CD14-positive monocyte (primary cell): ENCODE measurements at regions not wholly inside any gene's neighbourhood (a gene's known extent, or its start where the extent isn't known, plus 50 kb on each side); places are given as distances from the start of the nearest gene placed in this dataset.
A peak's percentile ranks its signal among the peaks of the same experiment; 100 is the strongest.

ENCODE experiments used
- DNase-seq, 3 donors: peaks; one replicate each; pipeline ENCODE4 v3.0.0-alpha.2; 2011 to 2022
- H2AFZ ChIP-seq: 2 replicates; pipeline ENCODE4 v1.6.0; 2012; ENCODE audit warnings: mild to moderate bottlenecking, low read depth, low read length, inconsistent platforms; ENCODE audit not compliant: insufficient read depth, poor library complexity, severe bottlenecking
- H3K27ac ChIP-seq, 2 donors: 1 replicate in 1 of 2; 2 replicates in 1 of 2; pipeline ENCODE4 v1.5.1; 2012 to 2013; ENCODE audit warnings: low read length in 2 of 2, control low read depth in 1 of 2, inconsistent platforms in 1 of 2, low read depth in 1 of 2, mild to moderate bottlenecking in 1 of 2
- H3K27me3 ChIP-seq, 2 donors: one replicate each; pipeline versions ENCODE4 v1.6.0 to v1.6.1; 2011 to 2013; ENCODE audit warnings: low read length in 2 of 2; ENCODE audit not compliant: control insufficient read depth in 2 of 2, insufficient read depth in 2 of 2
- H3K36me3 ChIP-seq, 2 donors: replicated peaks in 1 of 2; 1 replicate in 1 of 2; 2 replicates in 1 of 2; pipeline versions ENCODE4 v1.5.1 to v1.6.1; 2012 to 2013; ENCODE audit warnings: low read length in 2 of 2, control low read depth in 1 of 2, inconsistent platforms in 1 of 2, mild to moderate bottlenecking in 1 of 2; ENCODE audit not compliant: insufficient read depth in 2 of 2, control insufficient read depth in 1 of 2
- H3K4me1 ChIP-seq, 2 donors: 1 replicate in 1 of 2; 2 replicates in 1 of 2; pipeline versions ENCODE4 v1.5.1 to v1.6.1; 2012 to 2013; ENCODE audit warnings: low read length in 2 of 2, control low read depth in 1 of 2, inconsistent platforms in 1 of 2, mild to moderate bottlenecking in 1 of 2, moderate library complexity in 1 of 2; ENCODE audit not compliant: insufficient read depth in 2 of 2, control insufficient read depth in 1 of 2
- H3K4me2 ChIP-seq: replicated peaks from 2 replicates; pipeline ENCODE3; 2012; ENCODE audit warnings: low read length, moderate library complexity, mild to moderate bottlenecking; ENCODE audit not compliant: poor library complexity, severe bottlenecking; ENCODE audit errors: extremely low read depth
- H3K4me3 ChIP-seq, 3 experiments: fragments of 200-600 bp in 1 of 3; sonication (generic) in 1 of 3; replicated peaks in 1 of 3; 1 replicate in 2 of 3; 2 replicates in 1 of 3; pipeline ENCODE4 v1.5.1; 2011 to 2013; ENCODE audit warnings: low read length in 3 of 3, mild to moderate bottlenecking in 3 of 3, control low read depth in 2 of 3, low read depth in 2 of 3, inconsistent platforms in 1 of 3, moderate library complexity in 1 of 3
- H3K79me2 ChIP-seq: 2 replicates; pipeline ENCODE4 v1.6.0; 2012; ENCODE audit warnings: mild to moderate bottlenecking, control low read depth, inconsistent platforms, low read length, moderate library complexity; ENCODE audit not compliant: insufficient read depth
- H3K9ac ChIP-seq: 2 replicates; pipeline ENCODE4 v1.6.0; 2017; ENCODE audit warnings: low read length, mild to moderate bottlenecking; ENCODE audit not compliant: insufficient read depth, poor library complexity, severe bottlenecking
- H3K9me3 ChIP-seq, 2 donors: replicated peaks in 1 of 2; 1 replicate in 1 of 2; 2 replicates in 1 of 2; pipeline versions ENCODE4 v1.5.1 to v1.6.1; 2012 to 2013; ENCODE audit warnings: low read length in 2 of 2, control low read depth in 1 of 2; ENCODE audit not compliant: control insufficient read depth in 1 of 2, insufficient read depth in 1 of 2
- H4K20me1 ChIP-seq: 2 replicates; pipeline ENCODE4 v1.6.0; 2012; ENCODE audit warnings: mild to moderate bottlenecking, low read length, control low read depth, moderate library complexity; ENCODE audit not compliant: insufficient read depth
- H3K27ac Mint-ChIP-seq, 7 donors: one replicate each; pipeline ENCODE4 v1.8.0; 2020; ENCODE audit warnings: mild to moderate bottlenecking in 7 of 7, mixed read lengths in 7 of 7, moderate library complexity in 6 of 7, inconsistent platforms in 2 of 7
- H3K27me3 Mint-ChIP-seq, 3 donors: one replicate each; pipeline ENCODE4 v1.8.0; 2021 to 2022; ENCODE audit warnings: low read depth in 3 of 3, mild to moderate bottlenecking in 3 of 3, mixed read lengths in 3 of 3, moderate library complexity in 3 of 3, inconsistent platforms in 1 of 3
- H3K36me3 Mint-ChIP-seq, 2 donors: one replicate each; pipeline ENCODE4 v1.8.0; 2020; ENCODE audit warnings: mixed read lengths in 2 of 2, inconsistent platforms in 1 of 2, mild to moderate bottlenecking in 1 of 2
- H3K4me1 Mint-ChIP-seq: one replicate; pipeline ENCODE4 v1.8.0; 2020; ENCODE audit warnings: mild to moderate bottlenecking, mixed read lengths
- H3K4me3 Mint-ChIP-seq, 2 donors: one replicate each; pipeline ENCODE4 v1.8.0; 2020; ENCODE audit warnings: mild to moderate bottlenecking in 2 of 2, mixed read lengths in 2 of 2, moderate library complexity in 1 of 2
- H3K9me3 Mint-ChIP-seq, 7 donors: one replicate each; pipeline ENCODE4 v1.8.0; 2020 to 2022; ENCODE audit warnings: mixed read lengths in 7 of 7, mild to moderate bottlenecking in 6 of 7, moderate library complexity in 6 of 7, inconsistent platforms in 2 of 7
- WGBS: methylation state at CpG from one replicate; pipeline ENCODE4 v1.1.5; 2013; ENCODE audit warnings: missing lambda C conversion rate; ENCODE audit not compliant: insufficient coverage; 5-methylcytosine and 5-hydroxymethylcytosine counted together
- intact Hi-C, 2 donors: fragments of 100-400 bp; cut with micrococcal nuclease; formaldehyde crosslinking; loops; one replicate each; pipeline versions ENCODE4 v1.15.0 to v1.15.1; 2023
- TF ChIP-seq, protein P1 (sequence below): fragments of 200-600 bp; IDR thresholded peaks from one replicate; pipeline ENCODE4 v1.8.0; 2022; ENCODE audit warnings: antibody characterized with exemption, mild to moderate bottlenecking

- Mint-ChIP-seq H3K4me1 (peaks cover 26% of the 10 kb centered on the region), H3K27me3 (peaks cover 0 to 4% (median 0%) of the 10 kb centered on the region in 3 donors), H3K4me3 (peak overlapping the region; percentile 88 to 96), H3K36me3 (peaks cover 3 to 5% of the 10 kb centered on the region in 2 donors), H3K9me3 (peaks cover 5 to 11% (median 7%) of the 10 kb centered on the region in 7 donors), H3K27ac (peak overlapping the region; percentile 93 to 98 (median 98))
- DNase-seq: peak; percentile 56 to 77 (median 62)
- peak overlapping the region; percentile 75 for H3K4me2 ChIP-seq
- H3K27ac ChIP-seq: peak overlapping the region; percentile 97
- peak overlapping the region; percentile 42 to 88 (median 51) for H3K4me3 ChIP-seq
- H3K4me1 ChIP-seq: peaks cover 25 to 28% of the 10 kb centered on the region in 2 donors
- H3K9me3 ChIP-seq: peaks cover 0 to 3% of the 10 kb centered on the region in 2 donors
- H3K27me3 ChIP-seq: no peaks in the 10 kb centered on the region
- H3K9ac ChIP-seq: peak overlapping the region; percentile 87
- peak overlapping the region; percentile 94 for H2AFZ ChIP-seq
- intact Hi-C loops: loop anchor here (5.0 to 10.0 kb wide), 2 partner anchors 104 to 107 kb away; no protein-coding TSS in a partner anchor
- TF ChIP-seq, protein P1, sequence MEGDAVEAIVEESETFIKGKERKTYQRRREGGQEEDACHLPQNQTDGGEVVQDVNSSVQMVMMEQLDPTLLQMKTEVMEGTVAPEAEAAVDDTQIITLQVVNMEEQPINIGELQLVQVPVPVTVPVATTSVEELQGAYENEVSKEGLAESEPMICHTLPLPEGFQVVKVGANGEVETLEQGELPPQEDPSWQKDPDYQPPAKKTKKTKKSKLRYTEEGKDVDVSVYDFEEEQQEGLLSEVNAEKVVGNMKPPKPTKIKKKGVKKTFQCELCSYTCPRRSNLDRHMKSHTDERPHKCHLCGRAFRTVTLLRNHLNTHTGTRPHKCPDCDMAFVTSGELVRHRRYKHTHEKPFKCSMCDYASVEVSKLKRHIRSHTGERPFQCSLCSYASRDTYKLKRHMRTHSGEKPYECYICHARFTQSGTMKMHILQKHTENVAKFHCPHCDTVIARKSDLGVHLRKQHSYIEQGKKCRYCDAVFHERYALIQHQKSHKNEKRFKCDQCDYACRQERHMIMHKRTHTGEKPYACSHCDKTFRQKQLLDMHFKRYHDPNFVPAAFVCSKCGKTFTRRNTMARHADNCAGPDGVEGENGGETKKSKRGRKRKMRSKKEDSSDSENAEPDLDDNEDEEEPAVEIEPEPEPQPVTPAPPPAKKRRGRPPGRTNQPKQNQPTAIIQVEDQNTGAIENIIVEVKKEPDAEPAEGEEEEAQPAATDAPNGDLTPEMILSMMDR: no peak
- no CpG with 5 or more reads among the region's 8 CpGs for WGBS
- no peaks in the 10 kb centered on the region for H3K36me3 ChIP-seq
- no peaks in the 10 kb centered on the region for H3K79me2 ChIP-seq
- H4K20me1 ChIP-seq: no peaks in the 10 kb centered on the region
Measured at GRCh38 chr2:226030369-226030768, 630.9 kb downstream of the NYAP2 start.

- H3K9me3 ChIP-seq: peaks cover 0 to 3% of the 10 kb centered on the region in 2 donors
- no peak overlapping the region for H3K4me3 ChIP-seq
- no peak for DNase-seq
Measured at GRCh38 chr2:226023946-226024345, 624.4 kb downstream of the NYAP2 start.

More at GRCh38 chr2:226023946-226024345, 624.4 kb downstream of the NYAP2 start:
- Histone ChIP-seq H3K79me2 (no peaks in the 10 kb centered on the region), H3K9ac (no peak overlapping the region), H3K27me3 (no peaks in the 10 kb centered on the region), H3K4me2 (no peak overlapping the region), H3K36me3 (no peaks in the 10 kb centered on the region), H2AFZ (no peak overlapping the region), H3K4me1 (no peaks in the 10 kb centered on the region), H4K20me1 (no peaks in the 10 kb centered on the region), H3K27ac (no peak overlapping the region)
- intact Hi-C loops: no loop called here
- Mint-ChIP-seq H3K4me1 (peaks cover 3% of the 10 kb centered on the region), H3K4me3 (no peak overlapping the region), H3K9me3 (peaks cover 9 to 16% (median 11%) of the 10 kb centered on the region in 7 donors), H3K27ac (no peak overlapping the region), H3K36me3 (peaks cover 3 to 7% of the 10 kb centered on the region in 2 donors), H3K27me3 (peaks cover 0 to 2% (median 0%) of the 10 kb centered on the region in 3 donors)
- TF ChIP-seq, protein P1: no peak
